ENCODE measurements at regions not wholly inside any gene's neighbourhood (a gene's known extent, or its start where the extent isn't known, plus 50 kb on each side); places are given as distances from the start of the nearest gene placed in this dataset.
"Not testable (repeated sequence)": the region's sequence is repeated elsewhere in the genome, so short reads cannot be mapped to it uniquely, and the experiment has no call there.

GRCh38 chr12:13348464-13348863, 151.9 kb downstream of the EMP1 start:
- DNase-seq (ENCODE audit: low spot score): no peak

GRCh38 chr12:13347241-13348043, 150.9 kb downstream of the EMP1 start:
- peak; percentile 87 for DNase-seq (ENCODE audit: low spot score)

GRCh38 chr12:13345722-13346121, 149.2 kb downstream of the EMP1 start:
- no peak for DNase-seq (ENCODE audit: low spot score)

GRCh38 chr12:13343375-13343774, 146.8 kb downstream of the EMP1 start:
- no peak for DNase-seq (ENCODE audit: low spot score)

GRCh38 chr12:13342971-13343370, 146.4 kb downstream of the EMP1 start:
- peak; percentile 18 for DNase-seq (ENCODE audit: low spot score)

- DNase-seq (ENCODE audit: low spot score): no peak
Observed at GRCh38 chr12:13340149-13340548, 143.6 kb downstream of the EMP1 start.

- no peak for DNase-seq (ENCODE audit: low spot score)
Observed at GRCh38 chr12:13339538-13339937, 143.0 kb downstream of the EMP1 start.

GRCh38 chr12:13339091-13339490, 142.6 kb downstream of the EMP1 start:
- no peak for DNase-seq (ENCODE audit: low spot score)

- no peak for DNase-seq (ENCODE audit: low spot score)
Observed at GRCh38 chr12:13337791-13338190, 141.3 kb downstream of the EMP1 start.

- DNase-seq (ENCODE audit: low spot score): no peak
Observed at GRCh38 chr12:13336216-13336615, 139.7 kb downstream of the EMP1 start.

GRCh38 chr12:13328535-13328934, 132.0 kb downstream of the EMP1 start:
- DNase-seq (ENCODE audit: low spot score): no peak

GRCh38 chr12:13326076-13326475, 129.6 kb downstream of the EMP1 start:
- no peak for DNase-seq (ENCODE audit: low spot score)

- DNase-seq (ENCODE audit: low spot score): not testable (repeated sequence)
Observed at GRCh38 chr12:13325037-13325436, 128.5 kb downstream of the EMP1 start.

- no peak for DNase-seq (ENCODE audit: low spot score)
Observed at GRCh38 chr12:13318231-13319015, 121.9 kb downstream of the EMP1 start.

GRCh38 chr12:13316587-13317246, 120.2 kb downstream of the EMP1 start:
- no peak for DNase-seq (ENCODE audit: low spot score)

- no peak for DNase-seq (ENCODE audit: low spot score)
Observed at GRCh38 chr12:13313886-13314285, 117.4 kb downstream of the EMP1 start.

GRCh38 chr12:13311551-13311950, 115.0 kb downstream of the EMP1 start:
- no peak for DNase-seq (ENCODE audit: low spot score)

GRCh38 chr12:13307143-13307816, 110.8 kb downstream of the EMP1 start:
- DNase-seq (ENCODE audit: low spot score): no peak

GRCh38 chr12:13304924-13305323, 108.4 kb downstream of the EMP1 start:
- no peak for DNase-seq (ENCODE audit: low spot score)

GRCh38 chr12:13299457-13299856, 102.9 kb downstream of the EMP1 start:
- no peak for DNase-seq (ENCODE audit: low spot score)

- DNase-seq (ENCODE audit: low spot score): peak; percentile 10
Observed at GRCh38 chr12:13293096-13293495, 96.6 kb downstream of the EMP1 start.

- DNase-seq (ENCODE audit: low spot score): peak; percentile 29
Observed at GRCh38 chr12:13289653-13290289, 93.2 kb downstream of the EMP1 start.

All from AG08395 (cell line).